Activated CD8-positive, alpha-beta T cell treated with anti-CD3 and anti-CD28 coated beads for 36 hours (primary cell): ENCODE measurements at regions not wholly inside any gene's neighbourhood (a gene's known extent, or its start where the extent isn't known, plus 50 kb on each side); places are given as distances from the start of the nearest gene placed in this dataset.

Source experiments
- ATAC-seq: fragments of 200-7000 bp; cut with Tn5 transposase; one replicate; pipeline ENCODE4 v1.10.0; 2021; ENCODE audit warnings: mild to moderate bottlenecking, moderate library complexity
- CTCF ChIA-PET: fragments of 350-600 bp; sonication (Branson Sonifier 250); formaldehyde crosslinking; loops from one replicate; lab custom pipeline; 2021; ENCODE audit warnings: antibody characterized with exemption; lab: Charles Lee
- POLR2A ChIA-PET: fragments of 350-600 bp; sonication (Branson Sonifier 250); formaldehyde crosslinking; loops from one replicate; lab custom pipeline; 2021; ENCODE audit warnings: antibody characterized with exemption; lab: Charles Lee
- DNase-seq: peaks from one replicate; pipeline ENCODE4 v3.0.0-alpha.2; 2020
- H3K27ac Mint-ChIP-seq: one replicate; pipeline ENCODE4 v1.8.0; 2021; ENCODE audit warnings: mild to moderate bottlenecking, mixed read lengths
- H3K27me3 Mint-ChIP-seq: one replicate; pipeline ENCODE4 v1.8.0; 2021; ENCODE audit warnings: mixed read lengths
- H3K36me3 Mint-ChIP-seq: one replicate; pipeline ENCODE4 v1.8.0; 2021; ENCODE audit warnings: low read depth, mixed read lengths
- H3K4me1 Mint-ChIP-seq: one replicate; pipeline ENCODE4 v1.8.0; 2021; ENCODE audit warnings: low read depth, mixed read lengths
- H3K4me3 Mint-ChIP-seq: one replicate; pipeline ENCODE4 v1.8.0; 2021; ENCODE audit warnings: mild to moderate bottlenecking, moderate library complexity, mixed read lengths
- H3K9me3 Mint-ChIP-seq: one replicate; pipeline ENCODE4 v1.8.0; 2021; ENCODE audit warnings: mixed read lengths
- intact Hi-C: fragments of 100-400 bp; cut with micrococcal nuclease; formaldehyde crosslinking; loops from one replicate; pipeline ENCODE4 v1.10.0; 2022
- TF ChIP-seq, protein P1 (sequence below): fragments of 200-600 bp; IDR thresholded peaks from one replicate; pipeline ENCODE4 v1.8.0; 2022; ENCODE audit warnings: antibody characterized with exemption, mild to moderate bottlenecking

DNA sequence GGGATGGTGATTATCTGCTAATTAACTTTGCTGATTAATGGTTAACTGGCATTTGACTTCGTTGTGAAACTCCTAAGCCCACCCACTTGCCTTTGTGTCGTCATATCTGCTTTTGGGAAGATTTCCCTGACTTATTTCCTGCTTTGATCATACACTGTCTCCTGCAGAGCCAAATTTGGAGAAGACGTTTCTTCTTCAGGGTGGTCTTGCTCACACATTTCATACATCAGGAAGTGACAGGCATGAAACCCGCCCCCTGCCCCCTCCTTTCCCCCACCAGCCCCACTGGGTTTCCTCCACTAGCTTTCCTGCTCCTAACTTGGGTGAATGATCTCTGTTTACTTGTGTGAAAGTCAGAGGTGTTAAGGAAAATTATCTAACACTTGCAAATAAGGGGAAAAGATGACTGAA, 300.1 kb downstream of the TSN start:
- Mint-ChIP-seq H3K4me3 (no peak overlapping the region), H3K9me3 (no peaks in the 10 kb centered on the region), H3K36me3 (no peaks in the 10 kb centered on the region), H3K4me1 (no peaks in the 10 kb centered on the region), H3K27ac (no peak overlapping the region), H3K27me3 (no peaks in the 10 kb centered on the region)
- intact Hi-C loops: no loop called here
- no peak for DNase-seq
- no peak for ATAC-seq
- POLR2A ChIA-PET: no interaction called here
- CTCF ChIA-PET: no interaction called here
- TF ChIP-seq, protein P1, sequence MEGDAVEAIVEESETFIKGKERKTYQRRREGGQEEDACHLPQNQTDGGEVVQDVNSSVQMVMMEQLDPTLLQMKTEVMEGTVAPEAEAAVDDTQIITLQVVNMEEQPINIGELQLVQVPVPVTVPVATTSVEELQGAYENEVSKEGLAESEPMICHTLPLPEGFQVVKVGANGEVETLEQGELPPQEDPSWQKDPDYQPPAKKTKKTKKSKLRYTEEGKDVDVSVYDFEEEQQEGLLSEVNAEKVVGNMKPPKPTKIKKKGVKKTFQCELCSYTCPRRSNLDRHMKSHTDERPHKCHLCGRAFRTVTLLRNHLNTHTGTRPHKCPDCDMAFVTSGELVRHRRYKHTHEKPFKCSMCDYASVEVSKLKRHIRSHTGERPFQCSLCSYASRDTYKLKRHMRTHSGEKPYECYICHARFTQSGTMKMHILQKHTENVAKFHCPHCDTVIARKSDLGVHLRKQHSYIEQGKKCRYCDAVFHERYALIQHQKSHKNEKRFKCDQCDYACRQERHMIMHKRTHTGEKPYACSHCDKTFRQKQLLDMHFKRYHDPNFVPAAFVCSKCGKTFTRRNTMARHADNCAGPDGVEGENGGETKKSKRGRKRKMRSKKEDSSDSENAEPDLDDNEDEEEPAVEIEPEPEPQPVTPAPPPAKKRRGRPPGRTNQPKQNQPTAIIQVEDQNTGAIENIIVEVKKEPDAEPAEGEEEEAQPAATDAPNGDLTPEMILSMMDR: no peak

DNA sequence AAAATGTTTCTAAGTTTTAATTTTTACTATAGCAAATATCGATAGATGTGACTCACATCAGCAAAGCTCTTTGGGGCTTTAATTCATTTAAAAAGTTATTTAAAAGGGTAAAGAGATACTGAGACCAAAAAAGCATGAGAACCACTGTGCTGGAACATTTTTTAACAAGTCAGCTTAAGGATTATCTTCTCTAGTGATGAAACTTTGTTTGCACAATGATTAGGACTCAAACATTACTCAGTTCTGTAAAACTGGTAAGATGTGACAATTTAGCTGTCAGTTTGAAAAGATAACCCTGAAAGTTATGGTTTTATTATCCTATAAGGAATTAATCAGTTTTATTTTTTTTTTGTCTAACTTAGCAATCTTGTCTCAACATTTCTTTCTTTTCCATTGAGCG, 301.4 kb downstream of the TSN start:
- TF ChIP-seq, protein P1: no peak
- Mint-ChIP-seq H3K4me1 (no peaks in the 10 kb centered on the region), H3K9me3 (no peaks in the 10 kb centered on the region), H3K27me3 (no peaks in the 10 kb centered on the region), H3K4me3 (no peak overlapping the region), H3K36me3 (no peaks in the 10 kb centered on the region), H3K27ac (no peak overlapping the region)
- POLR2A ChIA-PET: no interaction called here
- no peak for DNase-seq
- intact Hi-C loops: no loop called here
- CTCF ChIA-PET: no interaction called here
- no peak for ATAC-seq

DNA sequence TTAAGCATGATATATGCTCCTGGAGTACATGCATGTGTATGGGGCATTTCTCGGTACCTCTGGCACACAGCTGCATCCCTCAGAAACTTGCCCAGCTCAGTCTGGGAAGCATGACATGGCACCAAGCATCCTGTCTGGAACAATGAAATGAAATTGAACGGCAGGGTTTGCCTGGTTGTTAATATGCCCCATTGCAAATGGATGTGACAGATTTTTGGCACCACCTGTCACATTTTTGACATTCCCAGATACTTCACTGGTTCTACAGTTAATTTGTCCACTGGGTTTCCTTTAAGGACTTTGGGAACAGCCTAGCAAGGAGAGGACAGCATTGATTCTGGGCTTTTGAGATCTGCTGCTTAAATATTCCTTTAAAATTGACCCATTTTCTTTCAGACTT, 305.8 kb downstream of the TSN start:
- TF ChIP-seq, protein P1: no peak
- Mint-ChIP-seq H3K4me3 (no peak overlapping the region), H3K36me3 (no peaks in the 10 kb centered on the region), H3K9me3 (no peaks in the 10 kb centered on the region), H3K4me1 (no peaks in the 10 kb centered on the region), H3K27ac (no peak overlapping the region), H3K27me3 (no peaks in the 10 kb centered on the region)
- ChIA-PET CTCF (no interaction called here), POLR2A (no interaction called here)
- ATAC-seq (no peak), DNase-seq (no peak)
- intact Hi-C loops: no loop called here

DNA sequence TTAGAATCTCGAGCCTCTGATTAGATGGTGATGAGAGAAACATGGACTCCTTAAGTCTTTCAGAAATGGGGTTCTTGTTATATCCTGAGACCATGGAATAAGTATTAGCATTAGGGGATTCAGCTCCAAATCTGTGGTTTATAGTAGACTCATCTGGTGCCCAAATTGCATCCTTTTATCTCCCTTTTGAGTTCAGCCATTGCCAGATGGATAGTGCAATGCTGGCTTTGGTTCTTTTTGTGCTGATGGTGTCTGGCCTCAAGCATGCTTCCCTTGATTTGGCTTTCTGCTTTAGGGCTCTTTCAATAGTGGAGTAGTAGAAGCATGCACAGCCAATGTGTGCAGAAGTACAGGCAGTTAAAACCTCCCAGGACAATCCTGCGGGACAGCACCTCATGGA, 306.4 kb downstream of the TSN start:
- Mint-ChIP-seq H3K27ac (no peak overlapping the region), H3K36me3 (no peaks in the 10 kb centered on the region), H3K9me3 (no peaks in the 10 kb centered on the region), H3K4me1 (no peaks in the 10 kb centered on the region), H3K27me3 (no peaks in the 10 kb centered on the region), H3K4me3 (no peak overlapping the region)
- ChIA-PET CTCF (no interaction called here), POLR2A (no interaction called here)
- TF ChIP-seq, protein P1: no peak
- ATAC-seq (no peak), DNase-seq (no peak)
- intact Hi-C loops: no loop called here

DNA sequence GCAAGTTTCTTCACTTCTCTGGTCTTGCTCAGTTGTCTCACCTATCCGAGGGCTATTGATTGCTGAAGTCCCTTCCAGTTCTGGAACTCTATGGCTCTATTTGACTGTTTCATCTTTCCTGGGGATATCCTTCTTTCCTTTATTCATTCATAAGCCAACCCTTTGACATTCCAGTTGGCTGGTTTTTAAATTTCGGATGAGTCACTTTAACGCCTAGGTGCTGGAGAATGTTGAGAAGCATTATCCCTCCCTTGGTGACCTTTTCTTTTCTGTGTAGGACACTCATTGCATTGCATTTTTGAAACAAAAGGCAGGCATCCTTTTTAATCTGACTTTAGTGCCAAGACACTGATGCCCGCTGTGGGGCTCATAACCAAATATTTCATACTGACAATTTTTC, 307.1 kb downstream of the TSN start:
- H3K4me3 Mint-ChIP-seq: no peak overlapping the region
- intact Hi-C loops: no loop called here
- CTCF ChIA-PET: no interaction called here

More for the DNA sequence above, 307.1 kb downstream of the TSN start:
- TF ChIP-seq, protein P1: no peak
- no peaks in the 10 kb centered on the region for H3K4me1 Mint-ChIP-seq
- POLR2A ChIA-PET: no interaction called here
- no peak overlapping the region for H3K27ac Mint-ChIP-seq
- H3K36me3 Mint-ChIP-seq: no peaks in the 10 kb centered on the region
- no peaks in the 10 kb centered on the region for H3K27me3 Mint-ChIP-seq
- DNase-seq (no peak), ATAC-seq (no peak)
- no peaks in the 10 kb centered on the region for H3K9me3 Mint-ChIP-seq
